HepG2 (cell line): ENCODE measurements at regions not wholly inside any gene's neighbourhood (a gene's known extent, or its start where the extent isn't known, plus 50 kb on each side); places are given as distances from the start of the nearest gene placed in this dataset.

Source experiments
- BRF2 ChIP-seq: sonication (generic); formaldehyde crosslinking; IDR thresholded peaks from 2 replicates; pipeline ENCODE4 v1.8.1; 2022; ENCODE audit warnings: mild to moderate bottlenecking, missing genetic modification reagents
- E2F1 ChIP-seq: sonication (generic); formaldehyde crosslinking; IDR thresholded peaks from 2 replicates; pipeline ENCODE4 v1.5.0; 2020; ENCODE audit warnings: missing genetic modification reagents
- KLF16 ChIP-seq, 2 experiments: sonication (generic) in 1 of 2; formaldehyde crosslinking in 1 of 2; IDR thresholded peaks; 2 replicates each; pipeline versions ENCODE4 v1.6.1 to v1.8.0; 2016 to 2023; ENCODE audit warnings: missing genetic modification reagents in 2 of 2, missing compliant biosample characterization in 1 of 2
- ZNF318 ChIP-seq: sonication (generic); formaldehyde crosslinking; IDR thresholded peaks from 2 replicates; pipeline ENCODE4 v1.4.0; 2020; ENCODE audit warnings: mild to moderate bottlenecking, missing genetic modification reagents

GRCh38 chr5:89849830-89850512 is 559.6 kb downstream of the CETN3 start (continued):
- no peak for TF ChIP-seq ZNF318 (CRISPR knock-in tag)
- no peak for TF ChIP-seq BRF2
- no peak for TF ChIP-seq KLF16 (CRISPR knock-in tag; IDR thresholded peaks at IDR 0.05)
- TF ChIP-seq E2F1 (CRISPR knock-in tag) = no peak
